HepG2 (cell line): ENCODE measurements at regions not wholly inside any gene's neighbourhood (a gene's known extent, or its start where the extent isn't known, plus 50 kb on each side); places are given as distances from the start of the nearest gene placed in this dataset.

Source experiments
- ATF5 ChIP-seq: sonication (generic); formaldehyde crosslinking; IDR thresholded peaks from 2 replicates; pipeline ENCODE4 v1.4.0; 2020; ENCODE audit warnings: mild to moderate bottlenecking, low read depth, missing genetic modification reagents
- FOXA3 ChIP-seq: IDR thresholded peaks from 2 replicates; pipeline ENCODE4 v1.6.1; 2016; ENCODE audit warnings: missing genetic modification reagents, missing compliant biosample characterization
- HNF4A ChIP-seq: sonication (generic); formaldehyde crosslinking; IDR thresholded peaks from 2 replicates; pipeline ENCODE4 v1.4.0; 2020; ENCODE audit warnings: missing genetic modification reagents
- HOXA3 ChIP-seq: sonication (generic); formaldehyde crosslinking; IDR thresholded peaks from 2 replicates; pipeline ENCODE4 v1.5.0; 2020; ENCODE audit warnings: missing genetic modification reagents
- MIER2 ChIP-seq: IDR thresholded peaks from 2 replicates; pipeline ENCODE4 v1.6.1; 2016; ENCODE audit warnings: missing biosample characterization, missing genetic modification reagents
- MTF1 ChIP-seq: sonication (generic); formaldehyde crosslinking; IDR thresholded peaks from 2 replicates; pipeline ENCODE4 v1.5.0; 2020; ENCODE audit warnings: missing genetic modification reagents
- NCOA2 ChIP-seq: sonication (generic); formaldehyde crosslinking; IDR thresholded peaks from 2 replicates; pipeline ENCODE4 v1.8.0; 2022; ENCODE audit warnings: inconsistent platforms
- PAXIP1 ChIP-seq: sonication (generic); formaldehyde crosslinking; conservative IDR thresholded peaks from 2 replicates; pipeline ENCODE4 v1.4.0; 2020; ENCODE audit warnings: mild to moderate bottlenecking, missing genetic modification reagents, moderate library complexity
- PTBP1 ChIP-seq: fragments of 200-400 bp; formaldehyde crosslinking; IDR thresholded peaks from 2 replicates; pipeline ENCODE4 v1.6.1; 2018; ENCODE audit warnings: low read length, low read depth; ENCODE audit not compliant: poor library complexity, severe bottlenecking
- RFXANK ChIP-seq: IDR thresholded peaks from 2 replicates; pipeline ENCODE4 v1.6.1; 2016
- SATB2 ChIP-seq: sonication (generic); formaldehyde crosslinking; IDR thresholded peaks from 2 replicates; pipeline ENCODE4 v1.5.0; 2020; ENCODE audit warnings: missing genetic modification reagents
- SKIL ChIP-seq: sonication (generic); formaldehyde crosslinking; IDR thresholded peaks from 2 replicates; pipeline ENCODE4 v1.8.0; 2022; ENCODE audit warnings: missing genetic modification reagents, mild to moderate bottlenecking, moderate library complexity, borderline replicate concordance
- SOX13 ChIP-seq, 3 experiments: fragments of 450-650 bp in 1 of 3; sonication (generic) in 1 of 3; formaldehyde crosslinking in 1 of 3; IDR thresholded peaks in 2 of 3; conservative IDR thresholded peaks in 1 of 3; 2 replicates each; pipeline versions ENCODE4 v1.5.0 to v1.6.1; 2016 to 2020; ENCODE audit warnings: antibody characterized with exemption in 1 of 3, mild to moderate bottlenecking in 1 of 3, missing compliant biosample characterization in 1 of 3, missing genetic modification reagents in 1 of 3, moderate library complexity in 1 of 3
- SPEN ChIP-seq: sonication (generic); formaldehyde crosslinking; IDR thresholded peaks from 2 replicates; pipeline ENCODE4 v1.5.1; 2020; ENCODE audit warnings: low read depth, mild to moderate bottlenecking, missing genetic modification reagents
- THYN1 ChIP-seq: sonication (generic); formaldehyde crosslinking; IDR thresholded peaks from 2 replicates; pipeline ENCODE4 v1.8.1; 2023; ENCODE audit warnings: low read depth, mild to moderate bottlenecking, moderate library complexity, missing genetic modification reagents, borderline replicate concordance
- TP53 ChIP-seq: sonication (generic); formaldehyde crosslinking; conservative IDR thresholded peaks from 2 replicates; pipeline ENCODE4 v1.4.0; 2020; ENCODE audit warnings: missing genetic modification reagents
- ZBTB38 ChIP-seq: sonication (generic); formaldehyde crosslinking; IDR thresholded peaks from 2 replicates; pipeline ENCODE4 v1.5.1; 2020; ENCODE audit warnings: mild to moderate bottlenecking, missing genetic modification reagents
- ZNF230 ChIP-seq: sonication (generic); formaldehyde crosslinking; IDR thresholded peaks from 2 replicates; pipeline ENCODE4 v1.4.0; 2020; ENCODE audit warnings: mild to moderate bottlenecking, missing genetic modification reagents
- ZNF460 ChIP-seq: sonication (generic); formaldehyde crosslinking; IDR thresholded peaks from 2 replicates; pipeline ENCODE4 v1.5.1; 2020; ENCODE audit warnings: missing genetic modification reagents, mild to moderate bottlenecking, borderline replicate concordance
- ZNF747 ChIP-seq: sonication (generic); formaldehyde crosslinking; IDR thresholded peaks from 2 replicates; pipeline ENCODE4 v1.8.1; 2023; ENCODE audit warnings: missing genetic modification reagents, mild to moderate bottlenecking, borderline replicate concordance
- ZNF761 ChIP-seq: sonication (generic); formaldehyde crosslinking; conservative IDR thresholded peaks from 2 replicates; pipeline ENCODE4 v1.4.0; 2020; ENCODE audit warnings: mild to moderate bottlenecking, missing genetic modification reagents
- TF ChIP-seq, protein P1 (sequence below): sonication (generic); formaldehyde crosslinking; IDR thresholded peaks from 2 replicates; pipeline ENCODE4 v1.8.1; 2023; ENCODE audit warnings: missing genetic modification reagents, mild to moderate bottlenecking, borderline replicate concordance

DNA sequence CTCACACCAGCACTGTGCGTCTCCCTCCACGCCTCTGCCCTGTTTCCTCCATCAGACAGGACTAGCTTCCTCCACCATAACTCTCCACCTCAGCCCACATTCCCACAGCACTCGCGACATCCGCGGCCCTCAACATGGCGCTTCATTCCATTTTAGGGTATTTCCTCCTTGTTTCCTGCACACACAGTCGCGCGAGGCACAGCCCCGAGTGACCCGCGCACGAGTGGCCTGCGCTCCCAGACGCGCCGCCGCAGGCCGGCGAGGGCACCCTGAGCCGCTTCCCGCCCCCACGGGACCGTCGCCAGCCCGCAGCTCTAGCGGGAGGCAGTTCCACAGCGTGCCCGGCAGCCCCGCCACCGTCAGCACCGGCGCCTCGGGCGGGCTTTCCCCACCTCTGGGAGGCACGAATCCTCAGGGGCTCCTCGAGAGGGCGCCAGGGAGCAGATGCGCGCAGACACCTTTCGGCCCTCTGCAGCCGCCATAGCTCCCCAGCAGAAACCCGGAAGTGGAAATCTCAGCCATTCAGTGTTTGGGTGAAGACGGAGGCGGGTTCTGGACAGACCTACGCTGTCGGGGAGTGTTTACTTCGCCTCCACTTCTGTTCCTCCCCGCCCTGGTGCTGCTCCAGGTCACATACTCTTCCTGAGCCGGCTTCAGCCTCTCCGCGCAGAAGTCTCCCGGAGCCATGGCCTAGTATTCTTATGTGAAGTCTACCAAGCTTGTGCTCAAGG lies 136.6 kb downstream of the FOXD4L6 start (continued):
- 0 out of 2 replicates have a peak, but pooled peaks have one; percentile 4 for TF ChIP-seq SOX13 (IDR thresholded peaks at IDR 0.05)
- peak in 1 of 2 experiments; percentile 60; a peak in 2 of 4 replicates for TF ChIP-seq SOX13 (CRISPR knock-in tag; conservative IDR thresholded peaks at IDR 0.05 in 1 of 2, IDR thresholded peaks at IDR 0.05 in 1 of 2)
- peak; percentile 79 for TF ChIP-seq MIER2 (CRISPR knock-in tag)
- TF ChIP-seq PTBP1, result peak; percentile 59
- peak; percentile 98 for TF ChIP-seq ZNF761
- peak; percentile 41; the same call in 1 of the 2 replicates for TF ChIP-seq MTF1
- peak; percentile 99 for TF ChIP-seq ZBTB38
- 0 out of 2 replicates have a peak, but pooled peaks have one; percentile 62 for TF ChIP-seq RFXANK (CRISPR knock-in tag)
- TF ChIP-seq SPEN, result peak; percentile 95
- peak; percentile 94 for TF ChIP-seq ZNF747 (CRISPR knock-in tag)
- TF ChIP-seq SATB2 (CRISPR knock-in tag), result peak; percentile 96; the same call in 1 of the 2 replicates
- TF ChIP-seq SKIL (CRISPR knock-in tag), result 0 out of 2 replicates have a peak, but pooled peaks have one; percentile 48
- peak; percentile 68 for TF ChIP-seq FOXA3 (CRISPR knock-in tag)
- peak; percentile 50; the same call in 1 of the 2 replicates for TF ChIP-seq ZNF460 (CRISPR knock-in tag)
- peak; percentile 90 for TF ChIP-seq HOXA3 (CRISPR knock-in tag)
- TF ChIP-seq PAXIP1, result peak; percentile 71
- peak; percentile 87; the same call in 1 of the 2 replicates for TF ChIP-seq TP53 (CRISPR knock-in tag)
- TF ChIP-seq, protein P1, sequence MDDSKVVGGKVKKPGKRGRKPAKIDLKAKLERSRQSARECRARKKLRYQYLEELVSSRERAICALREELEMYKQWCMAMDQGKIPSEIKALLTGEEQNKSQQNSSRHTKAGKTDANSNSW (CRISPR knock-in tag), result 0 out of 2 replicates have a peak, but pooled peaks have one; percentile 61
- TF ChIP-seq HNF4A, result peak; percentile 42; the same call in 1 of the 2 replicates
- TF ChIP-seq ATF5 (CRISPR knock-in tag), result peak; percentile 53; the same call in 1 of the 2 replicates
- 0 out of 2 replicates have a peak, but pooled peaks have one; percentile 77 for TF ChIP-seq THYN1 (CRISPR knock-in tag)
- peak; percentile 46; the same call in 1 of the 2 replicates for TF ChIP-seq NCOA2 (CRISPR knock-in tag)
- peak; percentile 98 for TF ChIP-seq ZNF230 (CRISPR knock-in tag)
